ENCODE measurements at regions not wholly inside any gene's neighbourhood (a gene's known extent, or its start where the extent isn't known, plus 50 kb on each side); places are given as distances from the start of the nearest gene placed in this dataset.

GRCh38 chr20:10780901-10781300 lies 107.1 kb upstream of the JAG1 start:
- TF ChIP-seq TEAD1 (CRISPR knock-in tag; IDR thresholded peaks at IDR 0.05) (no peak), ELF4 (CRISPR knock-in tag; IDR thresholded peaks at IDR 0.05; ENCODE audit: low read depth) (no peak), NFYB (CRISPR knock-in tag; conservative IDR thresholded peaks at IDR 0.05; ENCODE audit: low read depth) (no peak), CTCF (IDR thresholded peaks at IDR 0.05) (no peak)
- Mint-ChIP-seq H3K27me3 (ENCODE audit: low read depth) (no peaks in the 10 kb centered on the region), H3K4me3 (no peak overlapping the region), H3K27ac (no peak overlapping the region), H3K4me1 (peaks cover 58% of the 10 kb centered on the region), H3K36me3 (no peaks in the 10 kb centered on the region), H3K9me3 (no peaks in the 10 kb centered on the region)
- CTCF ChIA-PET = interaction anchor here (1.5 kb wide), 1 partner anchor 84 kb away, joined by 3 read pairs; no protein-coding TSS in a partner anchor
- DNase-seq (ENCODE audit: low spot score) (no peak), ATAC-seq (no peak)
- POLR2A ChIA-PET = no interaction called here

- DNase-seq (ENCODE audit: low spot score) (no peak), ATAC-seq (no peak)
- no peaks in the 10 kb centered on the region for H3K9me3 Mint-ChIP-seq
- peaks cover 58% of the 10 kb centered on the region for H3K4me1 Mint-ChIP-seq
- ChIA-PET CTCF (interaction anchor here (1.5 kb wide), 1 partner anchor 85 kb away, joined by 3 read pairs; no protein-coding TSS in a partner anchor), POLR2A (no interaction called here)
- no peak overlapping the region for H3K4me3 Mint-ChIP-seq
- no peaks in the 10 kb centered on the region for H3K27me3 Mint-ChIP-seq (ENCODE audit: low read depth)
- no peak overlapping the region for H3K27ac Mint-ChIP-seq
- no peaks in the 10 kb centered on the region for H3K36me3 Mint-ChIP-seq
- no peak for TF ChIP-seq ZBTB43 (CRISPR knock-in tag; IDR thresholded peaks at IDR 0.05)
- no peak for TF ChIP-seq IRF2 (CRISPR knock-in tag; IDR thresholded peaks at IDR 0.05; ENCODE audit: borderline replicate concordance, low read depth)
- no peak for TF ChIP-seq USF1 (CRISPR knock-in tag; IDR thresholded peaks at IDR 0.05)
- TF ChIP-seq ZSCAN18 (CRISPR knock-in tag; IDR thresholded peaks at IDR 0.05) = no peak
- TF ChIP-seq RELA (CRISPR knock-in tag; IDR thresholded peaks at IDR 0.05; ENCODE audit: borderline replicate concordance) = no peak
- no peak for TF ChIP-seq ELF4 (CRISPR knock-in tag; IDR thresholded peaks at IDR 0.05; ENCODE audit: low read depth)
- TF ChIP-seq FOXP1 (CRISPR knock-in tag; IDR thresholded peaks at IDR 0.05; ENCODE audit: borderline replicate concordance) = no peak
- no peak for TF ChIP-seq MAX (CRISPR knock-in tag; IDR thresholded peaks at IDR 0.05)
- TF ChIP-seq E2F4 (CRISPR knock-in tag; IDR thresholded peaks at IDR 0.05; ENCODE audit: borderline replicate concordance, low read depth) = no peak
- no peak for TF ChIP-seq GRHL2 (CRISPR knock-in tag; IDR thresholded peaks at IDR 0.05; ENCODE audit: insufficient replicate concordance, severe bottlenecking)
- TF ChIP-seq ATF1 (CRISPR knock-in tag; IDR thresholded peaks at IDR 0.05) = no peak
- no peak for TF ChIP-seq ZNF512 (CRISPR knock-in tag; IDR thresholded peaks at IDR 0.05; ENCODE audit: borderline replicate concordance)
- TF ChIP-seq SP1 (CRISPR knock-in tag; conservative IDR thresholded peaks at IDR 0.05) = no peak
- no peak for TF ChIP-seq GABPB1 (CRISPR knock-in tag; IDR thresholded peaks at IDR 0.05)
- TF ChIP-seq PREB (CRISPR knock-in tag; IDR thresholded peaks at IDR 0.05; ENCODE audit: borderline replicate concordance) = no peak
- no peak for TF ChIP-seq PRDM15 (CRISPR knock-in tag; IDR thresholded peaks at IDR 0.05)
- no peak for TF ChIP-seq ZNF263 (CRISPR knock-in tag; IDR thresholded peaks at IDR 0.05; ENCODE audit: low read depth)
- no peak for TF ChIP-seq ZNF423 (CRISPR knock-in tag; IDR thresholded peaks at IDR 0.05)
These were observed 107.7 kb upstream of the JAG1 start for GRCh38 chr20:10781526-10781925.
